HG03135 (cell line): ENCODE measurements at regions not wholly inside any gene's neighbourhood (a gene's known extent, or its start where the extent isn't known, plus 50 kb on each side); places are given as distances from the start of the nearest gene placed in this dataset.

Experiments used
- ATAC-seq: cut with Tn5 transposase; IDR thresholded peaks from one replicate; pipeline ENCODE4 v1.9.1; 2021; ENCODE audit warnings: mild to moderate bottlenecking, moderate library complexity; ENCODE audit not compliant: unreplicated experiment

DNA sequence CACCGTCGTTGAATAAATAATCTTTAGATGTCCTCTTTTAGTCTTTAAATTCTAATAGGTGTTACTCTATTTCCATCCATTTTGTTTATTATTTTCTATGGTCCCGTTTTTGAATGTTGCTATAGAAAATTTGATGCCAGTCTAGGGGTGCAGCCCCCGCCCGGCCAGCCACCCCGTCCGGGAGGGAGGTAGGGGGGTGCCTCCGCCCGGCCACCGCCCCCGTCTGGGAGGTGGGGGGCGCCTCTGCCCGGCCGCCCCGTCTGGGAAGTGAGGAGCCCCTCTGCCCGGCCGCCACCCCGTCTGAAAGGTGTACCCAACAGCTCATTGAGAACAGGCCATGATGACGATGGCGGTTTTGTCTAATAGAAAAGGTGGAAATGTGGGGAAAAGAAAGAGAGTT is 2372.2 kb upstream of the WWC1 start:
- ATAC-seq, result no peak

- ATAC-seq, result no peak
Observed at GRCh38 chr5:165920655-165921054, 2370.8 kb upstream of the WWC1 start.

DNA sequence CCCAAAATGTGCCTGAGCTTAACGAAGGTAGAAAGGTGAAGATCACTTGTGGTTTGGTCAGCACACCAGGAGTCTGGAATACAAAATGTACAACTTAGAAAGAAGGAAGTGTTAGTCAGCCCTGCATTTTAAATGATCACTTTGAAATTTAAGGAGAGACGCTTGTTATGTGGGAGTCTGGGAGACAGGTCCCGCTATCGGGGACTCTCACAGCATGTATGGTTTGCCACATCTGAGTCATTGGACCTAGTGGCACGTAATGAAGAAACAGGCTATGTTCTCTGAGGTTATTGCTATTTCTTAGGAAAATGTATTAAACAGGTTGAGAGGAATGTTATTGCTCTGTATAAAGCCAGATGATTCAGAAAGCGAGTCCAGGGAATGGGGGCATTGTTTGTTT is 2362.5 kb upstream of the WWC1 start:
- no peak for ATAC-seq

- ATAC-seq, result no peak
Observed at GRCh38 chr5:165940541-165940940, 2350.9 kb upstream of the WWC1 start.

DNA sequence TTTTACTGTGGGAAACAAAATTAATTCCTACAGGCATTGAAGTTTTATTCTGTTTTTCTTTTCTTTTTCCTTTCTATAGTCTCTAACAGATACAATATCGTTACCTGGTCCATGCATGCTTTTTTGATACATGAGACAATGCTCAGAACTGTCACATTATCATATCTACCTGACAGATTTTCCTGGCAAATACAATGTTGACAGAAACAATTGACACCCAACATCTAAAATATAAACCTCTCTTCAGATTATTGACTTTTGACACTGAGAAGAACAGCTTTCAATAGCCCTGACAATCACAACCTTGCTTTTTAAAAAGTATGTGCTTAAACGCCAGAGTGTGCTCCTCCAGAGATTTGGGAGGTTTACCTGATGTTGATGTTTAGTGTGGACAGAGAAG is 2334.6 kb upstream of the WWC1 start:
- no peak for ATAC-seq

DNA sequence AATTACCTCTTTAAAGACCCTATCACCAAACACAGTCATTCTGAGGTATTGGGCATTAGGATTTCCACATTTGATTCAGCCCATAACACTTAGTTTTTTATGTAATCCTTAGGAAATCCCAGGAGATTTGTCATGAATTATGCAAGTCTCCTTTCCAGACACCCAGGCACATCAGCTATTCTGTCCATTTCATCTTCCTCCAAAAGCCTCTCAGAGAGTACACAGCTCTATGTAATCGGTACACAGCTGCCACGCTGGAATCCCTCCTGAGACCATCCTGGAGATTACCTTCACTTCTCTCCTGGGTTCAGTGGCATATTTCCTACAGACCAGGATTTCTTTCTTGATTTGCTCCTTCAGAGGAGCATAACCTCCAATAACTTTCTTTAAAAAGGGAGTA is 2309.8 kb upstream of the WWC1 start:
- no peak for ATAC-seq

DNA sequence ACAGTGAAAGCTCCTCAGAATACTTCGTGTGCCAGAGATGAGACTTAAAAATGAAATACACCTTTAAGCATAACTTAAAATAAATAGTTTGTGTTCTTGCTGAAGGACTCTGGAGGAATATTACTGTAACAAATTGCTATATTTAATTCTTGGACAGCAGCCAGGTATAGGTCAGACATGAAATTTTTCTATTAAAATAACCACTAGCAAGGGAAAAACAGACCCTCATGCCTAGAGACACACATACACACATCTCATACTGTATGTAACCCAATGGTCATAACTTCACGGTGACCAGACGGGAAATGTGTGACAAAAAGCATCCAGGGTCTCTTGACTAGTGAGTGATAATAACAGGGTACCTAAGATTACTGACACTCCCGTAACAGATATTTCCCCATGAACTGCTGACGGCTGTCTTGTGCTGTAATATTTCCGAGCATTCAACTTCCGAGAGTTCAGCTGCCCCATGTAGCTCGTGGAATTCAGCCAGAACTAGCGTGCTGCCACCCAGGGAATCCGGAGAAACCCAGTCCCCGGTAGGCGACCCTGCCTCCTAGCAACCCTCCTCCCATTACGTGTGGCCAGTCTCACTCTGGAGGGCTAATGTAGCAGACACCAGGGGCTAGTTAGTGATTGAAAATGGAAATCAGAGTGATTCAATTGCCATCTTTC is 2295.1 kb upstream of the WWC1 start:
- no peak for ATAC-seq

- ATAC-seq, result no peak
Observed at GRCh38 chr5:165999693-166000320, 2291.6 kb upstream of the WWC1 start.

DNA sequence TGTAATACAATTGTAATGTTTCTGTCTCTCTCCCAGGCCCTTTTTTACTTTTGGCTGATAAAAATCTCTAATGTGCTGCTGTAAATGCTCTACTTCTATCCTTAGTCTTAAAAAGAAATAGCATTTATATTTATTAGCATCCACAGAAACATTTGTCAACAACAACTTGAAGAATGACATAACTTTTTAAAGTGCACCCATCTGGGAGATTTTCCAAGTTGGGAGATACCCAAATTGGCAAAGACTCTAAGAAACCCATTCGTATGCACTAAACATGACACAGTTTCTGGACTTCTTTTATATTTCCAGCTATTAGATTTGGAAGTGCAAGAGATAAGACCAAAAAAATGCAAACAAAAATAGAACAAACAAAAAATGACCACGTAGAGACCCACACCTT is 2287.4 kb upstream of the WWC1 start:
- no peak for ATAC-seq

DNA sequence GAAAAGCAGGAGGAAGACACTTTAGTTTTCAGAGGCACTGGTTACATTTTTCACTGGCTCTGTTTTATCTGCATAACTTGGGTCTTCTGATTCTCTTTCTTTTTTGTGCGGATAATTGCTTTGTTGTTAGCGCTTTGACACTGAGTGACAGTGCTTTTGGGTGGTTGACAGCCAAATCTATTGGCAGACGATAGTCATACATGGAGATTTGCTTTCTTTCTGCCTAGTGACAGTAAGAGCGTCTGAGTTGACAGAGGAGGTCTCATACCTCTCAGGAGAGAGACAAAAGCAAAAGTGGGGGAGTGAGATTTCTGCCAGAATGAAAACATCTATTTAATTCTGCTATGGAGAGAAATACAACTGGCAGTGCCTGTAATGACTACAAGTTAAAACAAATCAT is 2278.0 kb upstream of the WWC1 start:
- no peak for ATAC-seq

DNA sequence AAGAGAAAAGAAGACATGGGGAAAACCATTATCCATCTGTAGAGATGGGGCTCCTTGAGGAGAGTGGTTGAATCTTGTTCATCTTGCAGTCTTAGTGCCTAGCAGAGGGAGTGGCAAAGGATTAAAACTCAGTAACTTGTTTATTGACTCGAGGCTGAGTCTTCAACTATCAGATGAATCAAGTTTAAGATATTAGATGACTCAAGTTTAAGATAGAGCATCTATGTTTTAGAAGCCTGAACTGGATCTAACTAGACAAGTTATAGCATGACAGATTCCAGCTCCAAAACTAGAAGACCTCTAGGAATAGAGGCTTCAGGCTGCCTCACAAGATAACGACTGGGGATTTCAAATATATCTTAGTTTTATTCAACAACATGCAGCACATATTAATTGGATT is 2277.2 kb upstream of the WWC1 start:
- ATAC-seq, result no peak

DNA sequence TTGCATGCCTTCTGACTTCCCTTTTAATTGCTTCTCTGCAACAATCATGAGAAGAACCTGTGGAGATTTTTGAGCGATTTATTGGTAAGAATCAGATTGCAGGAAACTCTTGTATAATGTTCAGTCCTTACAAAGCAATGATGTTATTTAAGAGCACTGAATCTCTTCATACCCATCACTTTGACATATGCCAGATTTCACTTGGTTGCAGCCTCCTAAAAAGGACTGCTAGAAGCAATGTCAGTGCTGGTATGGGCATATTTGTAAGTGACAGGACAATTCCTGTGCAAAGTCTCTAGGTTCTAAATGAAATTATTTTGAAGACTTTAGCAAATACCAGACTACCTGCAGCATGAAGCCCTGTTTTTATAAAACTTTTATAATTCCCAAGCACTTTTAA is 2272.7 kb upstream of the WWC1 start:
- no peak for ATAC-seq

DNA sequence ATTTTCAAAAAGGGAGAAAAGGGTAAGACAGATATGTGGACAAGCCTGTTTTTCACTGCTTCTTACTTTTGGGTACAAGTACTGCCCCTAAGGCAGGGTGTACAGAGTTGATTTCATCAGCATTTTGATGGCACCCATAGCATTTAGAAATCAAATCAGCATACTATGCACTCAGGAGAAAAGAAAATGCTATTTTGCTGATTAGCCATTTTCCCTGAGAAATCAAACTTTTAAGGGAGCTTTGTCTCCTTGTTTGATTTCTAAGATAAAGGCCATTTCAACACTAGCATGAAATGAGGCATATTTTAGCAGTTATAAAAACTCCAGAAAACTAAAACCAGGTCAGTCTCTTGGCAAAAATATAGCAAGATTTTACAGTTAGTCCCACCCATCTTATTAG is 2269.4 kb upstream of the WWC1 start:
- ATAC-seq, result no peak

DNA sequence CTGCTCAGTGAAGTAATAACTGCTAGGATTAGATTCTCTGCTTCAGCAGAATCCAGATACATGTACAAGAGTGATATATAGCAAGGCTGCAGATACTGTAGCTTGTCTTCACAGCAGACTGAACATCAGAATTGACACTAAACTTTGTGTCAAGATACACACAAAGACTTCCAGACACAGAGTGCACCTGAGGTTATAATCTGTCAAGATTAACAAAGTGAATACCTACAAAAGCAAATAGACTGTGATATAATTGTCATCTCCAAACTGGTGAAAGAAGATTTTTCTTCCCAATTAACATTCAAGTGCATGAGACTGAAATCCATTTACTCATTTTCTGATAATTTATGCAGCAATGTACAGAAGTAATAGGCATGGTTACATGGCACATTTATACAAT is 2266.5 kb upstream of the WWC1 start:
- ATAC-seq, result no peak

GRCh38 chr5:166027582-166027981 is 2263.9 kb upstream of the WWC1 start:
- ATAC-seq, result no peak

DNA sequence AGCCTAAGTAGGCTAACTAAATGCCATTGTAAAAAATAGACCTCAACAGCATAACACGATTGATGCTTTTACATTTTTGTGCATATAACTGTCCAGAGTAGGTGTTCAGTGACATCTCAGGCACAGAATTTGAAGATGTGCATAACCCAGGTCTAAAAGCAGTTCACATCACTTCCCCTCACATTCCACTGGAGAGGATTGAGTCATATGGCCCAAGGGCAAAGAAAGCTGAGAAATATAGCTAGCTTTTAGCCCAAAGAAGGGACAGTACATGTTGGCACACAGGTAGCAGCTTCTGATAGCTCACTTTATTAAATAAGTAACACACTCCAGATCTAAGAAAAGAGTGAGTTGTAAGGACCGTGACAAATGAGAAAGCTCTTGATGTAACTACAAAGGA is 2259.5 kb upstream of the WWC1 start:
- no peak for ATAC-seq

DNA sequence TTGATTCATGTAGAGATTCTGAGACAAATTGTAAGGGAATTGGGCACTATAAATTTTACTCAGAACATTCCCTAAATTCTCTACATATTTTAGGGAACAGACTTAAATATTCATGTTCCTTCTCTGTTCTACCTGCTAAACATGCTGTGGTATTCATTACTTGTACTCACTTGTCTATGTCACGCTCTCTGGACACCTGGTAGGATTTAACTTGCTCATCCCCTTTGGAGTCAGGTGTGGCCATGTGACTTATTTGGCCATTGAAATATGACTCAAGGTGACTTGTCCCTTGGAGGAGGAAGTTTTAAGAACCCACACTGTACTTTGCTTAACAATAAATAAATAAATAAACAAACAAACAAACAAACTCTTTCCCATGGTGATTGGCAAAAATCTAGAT is 2258.8 kb upstream of the WWC1 start:
- ATAC-seq, result no peak

DNA sequence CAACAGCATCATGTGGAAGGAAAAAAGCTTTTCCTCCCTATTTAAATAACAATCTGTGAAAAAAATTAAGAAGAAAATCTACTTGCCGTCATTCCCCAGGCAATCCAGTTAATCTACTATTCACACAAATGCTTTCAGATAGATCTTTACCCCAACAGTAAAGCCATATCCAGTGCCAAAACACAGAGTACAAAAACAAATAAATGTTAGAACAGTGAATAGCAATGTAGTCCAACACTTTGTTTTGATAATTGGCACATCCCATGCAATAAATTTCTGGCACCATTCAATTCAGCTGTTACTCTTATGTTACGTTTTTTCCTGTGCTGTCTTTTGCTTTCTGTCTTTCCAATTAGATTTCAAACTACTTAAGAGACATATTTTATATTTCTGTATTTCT is 2245.5 kb upstream of the WWC1 start:
- ATAC-seq, result no peak

- ATAC-seq, result no peak
Observed at GRCh38 chr5:166046956-166047355, 2244.5 kb upstream of the WWC1 start.

GRCh38 chr5:166050531-166050930 is 2240.9 kb upstream of the WWC1 start:
- ATAC-seq, result no peak

- ATAC-seq, result no peak
Observed at GRCh38 chr5:166058660-166059059, 2232.8 kb upstream of the WWC1 start.

DNA sequence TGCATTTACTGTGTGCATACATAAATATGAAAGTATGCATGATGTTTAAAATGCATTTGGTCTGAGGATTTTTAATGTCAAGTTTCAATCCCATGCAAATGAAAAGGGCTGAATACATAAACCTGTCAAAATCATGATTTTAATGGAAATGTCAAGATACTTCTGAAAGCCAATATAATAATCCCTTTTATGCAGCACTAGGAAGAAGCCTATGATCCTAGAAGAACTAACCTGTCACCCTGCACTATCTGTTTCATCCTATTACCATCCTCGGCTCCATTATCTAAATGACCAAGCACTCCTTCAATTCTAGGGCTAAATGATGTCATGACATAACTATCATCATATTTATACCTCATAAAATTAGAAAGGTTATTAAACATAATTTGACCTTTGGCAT is 2229.4 kb upstream of the WWC1 start:
- no peak for ATAC-seq

GRCh38 chr5:166062719-166063118 is 2228.7 kb upstream of the WWC1 start:
- ATAC-seq, result no peak
